ENCODE measurements at regions not wholly inside any gene's neighbourhood (a gene's known extent, or its start where the extent isn't known, plus 50 kb on each side); places are given as distances from the start of the nearest gene placed in this dataset.
"Not testable (repeated sequence)": the region's sequence is repeated elsewhere in the genome, so short reads cannot be mapped to it uniquely, and the experiment has no call there.

GRCh38 chr7:114141415-114141814, 222.6 kb upstream of the PPP1R3A start:
- Histone ChIP-seq H3K36me3 (ENCODE audit: control insufficient read depth in 4 of 4, insufficient read depth in 3 of 4, low read depth in 1 of 4, low read length in 3 of 4) (no peaks in the 10 kb centered on the region), H3K9ac (ENCODE audit: low read depth in 1 of 2, low read length in 2 of 2) (no peak overlapping the region), H3K27me3 (ENCODE audit: control insufficient read depth in 4 of 4, insufficient read depth in 4 of 4, low read length in 3 of 4) (no peaks in the 10 kb centered on the region), H3K27ac (ENCODE audit: low read depth in 1 of 2, low read length in 2 of 2) (no peak overlapping the region), H3K9me3 (ENCODE audit: control insufficient read depth in 4 of 4, low read length in 3 of 4) (no peaks in the 10 kb centered on the region), H3K4me1 (ENCODE audit: control insufficient read depth in 4 of 4, insufficient read depth in 4 of 4, low read length in 3 of 4) (no peaks in the 10 kb centered on the region), H3K4me3 (ENCODE audit: low read depth in 1 of 3, low read length in 3 of 3) (no peak overlapping the region)
- no peak for TF ChIP-seq FOXA1 (IDR thresholded peaks at IDR 0.05)
- no peak for TF ChIP-seq RXRA (IDR thresholded peaks at IDR 0.05)
- no peak for TF ChIP-seq SP1 (IDR thresholded peaks at IDR 0.05)
- TF ChIP-seq GABPA (IDR thresholded peaks at IDR 0.05 in 1 of 2, conservative IDR thresholded peaks at IDR 0.05 in 1 of 2), result no peak
- 81% methylated on average over 3 of the region's 3 CpGs for WGBS
- no peak for DNase-seq (ENCODE audit: low spot score)

GRCh38 chr7:114140561-114140960, 221.8 kb upstream of the PPP1R3A start:
- 95% methylated on average over 1 of the region's 1 CpG for WGBS
- no peak for DNase-seq (ENCODE audit: low spot score)
- Histone ChIP-seq H3K9me3 (ENCODE audit: control insufficient read depth in 4 of 4, low read length in 3 of 4) (no peaks in the 10 kb centered on the region), H3K36me3 (ENCODE audit: control insufficient read depth in 4 of 4, insufficient read depth in 3 of 4, low read depth in 1 of 4, low read length in 3 of 4) (no peaks in the 10 kb centered on the region), H3K4me1 (ENCODE audit: control insufficient read depth in 4 of 4, insufficient read depth in 4 of 4, low read length in 3 of 4) (no peaks in the 10 kb centered on the region), H3K9ac (ENCODE audit: low read depth in 1 of 2, low read length in 2 of 2) (no peak overlapping the region), H3K4me3 (ENCODE audit: low read depth in 1 of 3, low read length in 3 of 3) (no peak overlapping the region), H3K27ac (ENCODE audit: low read depth in 1 of 2, low read length in 2 of 2) (no peak overlapping the region), H3K27me3 (ENCODE audit: control insufficient read depth in 4 of 4, insufficient read depth in 4 of 4, low read length in 3 of 4) (no peaks in the 10 kb centered on the region)
- no peak for TF ChIP-seq ATF3 (IDR thresholded peaks at IDR 0.05)

GRCh38 chr7:114139690-114140089, 220.9 kb upstream of the PPP1R3A start:
- DNase-seq (ENCODE audit: low spot score); H3K9ac ChIP-seq (ENCODE audit: low read depth in 1 of 2, low read length in 2 of 2); H3K4me3 ChIP-seq (ENCODE audit: low read depth in 1 of 3, low read length in 3 of 3); H3K27ac ChIP-seq (ENCODE audit: low read depth in 1 of 2, low read length in 2 of 2); H3K9me3 ChIP-seq (ENCODE audit: control insufficient read depth in 4 of 4, low read length in 3 of 4); H3K4me1 ChIP-seq (ENCODE audit: control insufficient read depth in 4 of 4, insufficient read depth in 4 of 4, low read length in 3 of 4); H3K27me3 ChIP-seq (ENCODE audit: control insufficient read depth in 4 of 4, insufficient read depth in 4 of 4, low read length in 3 of 4); H3K36me3 ChIP-seq (ENCODE audit: control insufficient read depth in 4 of 4, insufficient read depth in 3 of 4, low read depth in 1 of 4, low read length in 3 of 4): not testable (repeated sequence)
- 92% methylated on average over 5 of the region's 5 CpGs for WGBS

- 95% methylated on average over 5 of the region's 5 CpGs for WGBS
- H3K36me3 ChIP-seq (ENCODE audit: control insufficient read depth in 4 of 4, insufficient read depth in 3 of 4, low read depth in 1 of 4, low read length in 3 of 4), result no peaks in the 10 kb centered on the region
- TF ChIP-seq REST (IDR thresholded peaks at IDR 0.05) (no peak), ZBTB33 (IDR thresholded peaks at IDR 0.05) (no peak), NR2F2 (IDR thresholded peaks at IDR 0.05) (no peak), TAF1 (conservative IDR thresholded peaks at IDR 0.05) (no peak), SP1 (IDR thresholded peaks at IDR 0.05) (no peak), FOXA1 (IDR thresholded peaks at IDR 0.05) (no peak), EGR1 (IDR thresholded peaks at IDR 0.05; ENCODE audit: low read depth in 2 of 2) (no peak), RAD21 (IDR thresholded peaks at IDR 0.05) (no peak)
- no peak overlapping the region for H3K9ac ChIP-seq (ENCODE audit: low read depth in 1 of 2, low read length in 2 of 2)
- no peak overlapping the region for H3K4me3 ChIP-seq (ENCODE audit: low read depth in 1 of 3, low read length in 3 of 3)
- no peak overlapping the region for H3K27ac ChIP-seq (ENCODE audit: low read depth in 1 of 2, low read length in 2 of 2)
- H3K27me3 ChIP-seq (ENCODE audit: control insufficient read depth in 4 of 4, insufficient read depth in 4 of 4, low read length in 3 of 4), result no peaks in the 10 kb centered on the region
- H3K9me3 ChIP-seq (ENCODE audit: control insufficient read depth in 4 of 4, low read length in 3 of 4), result no peaks in the 10 kb centered on the region
- H3K4me1 ChIP-seq (ENCODE audit: control insufficient read depth in 4 of 4, insufficient read depth in 4 of 4, low read length in 3 of 4), result no peaks in the 10 kb centered on the region
- no peak for DNase-seq (ENCODE audit: low spot score)
Measured at GRCh38 chr7:114138587-114138986, 219.8 kb upstream of the PPP1R3A start.

Data from liver (tissue), 7 donors.